NCI-H1105 (cell line): ENCODE measurements at regions not wholly inside any gene's neighbourhood (a gene's known extent, or its start where the extent isn't known, plus 50 kb on each side); places are given as distances from the start of the nearest gene placed in this dataset.
A peak's percentile ranks its signal among the peaks of the same experiment; 100 is the strongest.

Experiments
- DNase-seq: peaks from one replicate; lab custom pipeline; 2025; lab: John Stamatoyannopoulos, UW

GRCh38 chr3:174403831-174404230 is 455.3 kb upstream of the NAALADL2 start:
- no peak for DNase-seq

- DNase-seq, result no peak
Observed at GRCh38 chr3:174408310-174408709, 450.8 kb upstream of the NAALADL2 start.

GRCh38 chr3:174409086-174409743 is 449.9 kb upstream of the NAALADL2 start:
- DNase-seq, result no peak

GRCh38 chr3:174413062-174413912 is 445.8 kb upstream of the NAALADL2 start:
- DNase-seq, result no peak

GRCh38 chr3:174414902-174415301 is 444.2 kb upstream of the NAALADL2 start:
- DNase-seq, result no peak

GRCh38 chr3:174417573-174417972 is 441.6 kb upstream of the NAALADL2 start:
- DNase-seq, result no peak

- no peak for DNase-seq
Observed at GRCh38 chr3:174419216-174419615, 439.9 kb upstream of the NAALADL2 start.

- DNase-seq, result no peak
Observed at GRCh38 chr3:174423936-174424335, 435.2 kb upstream of the NAALADL2 start.

GRCh38 chr3:174424656-174425055 is 434.5 kb upstream of the NAALADL2 start:
- no peak for DNase-seq

GRCh38 chr3:174425422-174425821 is 433.7 kb upstream of the NAALADL2 start:
- DNase-seq, result no peak

GRCh38 chr3:174430986-174431385 is 428.1 kb upstream of the NAALADL2 start:
- no peak for DNase-seq

- no peak for DNase-seq
Observed at GRCh38 chr3:174431717-174432116, 427.4 kb upstream of the NAALADL2 start.

GRCh38 chr3:174436367-174436766 is 422.8 kb upstream of the NAALADL2 start:
- no peak for DNase-seq

GRCh38 chr3:174438501-174439145 is 420.5 kb upstream of the NAALADL2 start:
- DNase-seq, result no peak

GRCh38 chr3:174439331-174440252 is 419.5 kb upstream of the NAALADL2 start:
- no peak for DNase-seq

GRCh38 chr3:174440253-174440701 is 418.9 kb upstream of the NAALADL2 start:
- peak; percentile 65 for DNase-seq

- peak; percentile 97 for DNase-seq
Observed at GRCh38 chr3:174440741-174441587, 418.2 kb upstream of the NAALADL2 start.

GRCh38 chr3:174441588-174442301 is 417.4 kb upstream of the NAALADL2 start:
- DNase-seq, result peak; percentile 21

- no peak for DNase-seq
Observed at GRCh38 chr3:174442302-174442682, 416.8 kb upstream of the NAALADL2 start.

- no peak for DNase-seq
Observed at GRCh38 chr3:174444391-174444790, 414.7 kb upstream of the NAALADL2 start.
